Panc1 (cell line): ENCODE measurements at regions not wholly inside any gene's neighbourhood (a gene's known extent, or its start where the extent isn't known, plus 50 kb on each side); places are given as distances from the start of the nearest gene placed in this dataset.

Source experiments
- ATAC-seq: fragments of 200-7000 bp; cut with Tn5 transposase; 2 replicates; pipeline ENCODE4 v1.9.1; 2020; ENCODE audit warnings: mild to moderate bottlenecking, moderate library complexity
- BruUV-seq: library from RNA; stranded (reverse); fragments of 400-500 nt; replicated peaks from 2 replicates; lab custom pipeline; 2021; lab: Mats Ljungman, UMichigan
- CTCF ChIA-PET: fragments of 300-600 bp; sonication (Branson Sonifier 250); formaldehyde crosslinking; loops from one replicate; lab custom pipeline; 2022; ENCODE audit warnings: antibody characterized with exemption; lab: Charles Lee
- POLR2A ChIA-PET: fragments of 300-600 bp; sonication (Branson Sonifier 250); formaldehyde crosslinking; loops from one replicate; lab custom pipeline; 2022; ENCODE audit warnings: antibody characterized with exemption; lab: Charles Lee
- DNase-seq: peaks from one replicate; pipeline ENCODE4 v3.0.0-alpha.2; 2010; ENCODE audit warnings: low read depth, low spot score
- H3K27ac ChIP-seq: 2 replicates; pipeline ENCODE4 v1.5.1; 2011; ENCODE audit warnings: mild to moderate bottlenecking, low read length, inconsistent platforms
- H3K27me3 ChIP-seq: fragments of 200-500 bp; sonication (Bioruptor generic); 2 replicates; pipeline ENCODE4 v1.6.0; 2014; ENCODE audit warnings: low read length, inconsistent platforms; ENCODE audit not compliant: control insufficient read depth, insufficient read depth
- H3K36me3 ChIP-seq: fragments of 200-500 bp; sonication (Bioruptor generic); 2 replicates; pipeline ENCODE4 v1.5.1; 2014; ENCODE audit warnings: inconsistent platforms, mild to moderate bottlenecking, low read length, moderate library complexity; ENCODE audit not compliant: control insufficient read depth, insufficient read depth
- H3K4me1 ChIP-seq: 2 replicates; pipeline ENCODE4 v1.5.1; 2011; ENCODE audit warnings: inconsistent platforms, mild to moderate bottlenecking, low read length, moderate library complexity; ENCODE audit not compliant: control insufficient read depth, insufficient read depth
- H3K4me3 ChIP-seq, 2 experiments: 2 replicates each; pipeline ENCODE4 v1.5.1; 2011 to 2012; ENCODE audit warnings: low read depth in 2 of 2, low read length in 2 of 2, mild to moderate bottlenecking in 2 of 2, inconsistent platforms in 1 of 2, moderate library complexity in 1 of 2
- H3K9me3 ChIP-seq: fragments of 200-500 bp; sonication (Bioruptor generic); 2 replicates; pipeline ENCODE4 v1.5.1; 2014; ENCODE audit warnings: low read depth, mild to moderate bottlenecking, inconsistent platforms, low read length, moderate library complexity; ENCODE audit not compliant: control insufficient read depth, insufficient read depth
- CTCF ChIP-seq: fragments of 450-650 bp; IDR thresholded peaks from 2 replicates; pipeline ENCODE4 v1.5.1; 2017; ENCODE audit warnings: mild to moderate bottlenecking
- POLR2AphosphoS5 ChIP-seq: IDR thresholded peaks from 2 replicates; pipeline ENCODE4 v1.6.1; 2012; ENCODE audit warnings: mild to moderate bottlenecking, low read depth, low read length, moderate library complexity
- REST ChIP-seq, 2 experiments: IDR thresholded peaks; 2 replicates each; pipeline ENCODE4 v1.6.1; 2011 to 2012; ENCODE audit warnings: low read depth in 2 of 2, control low read depth in 1 of 2, low read length in 1 of 2, mild to moderate bottlenecking in 1 of 2, moderate library complexity in 1 of 2; ENCODE audit not compliant: insufficient read depth in 1 of 2
- SIN3A ChIP-seq: IDR thresholded peaks from 2 replicates; pipeline ENCODE4 v1.6.1; 2012; ENCODE audit warnings: low read depth, mild to moderate bottlenecking, low read length, moderate library complexity, borderline replicate concordance; ENCODE audit not compliant: insufficient read depth
- TCF7L2 ChIP-seq: IDR thresholded peaks from 2 replicates; pipeline ENCODE4 v1.6.1; 2011; ENCODE audit warnings: mild to moderate bottlenecking, low read depth, low read length, inconsistent platforms
- in situ Hi-C: cut with HindIII; loops from 2 replicates; pipeline ENCODE4 v1.10.0; 2016; ENCODE audit warnings: low sequenced_read_pairs, low pct_unique_long_range_greater_than_20kb
- intact Hi-C: fragments of 100-400 bp; cut with micrococcal nuclease; formaldehyde crosslinking; loops from one replicate; pipeline ENCODE4 v1.10.0; 2022; ENCODE audit not compliant: unreplicated experiment

GRCh38 chrX:20455001-20455400 is 188.3 kb upstream of the RPS6KA3 start:
- CTCF ChIA-PET: no interaction called here
- Histone ChIP-seq H3K27me3 (no peaks in the 10 kb centered on the region), H3K4me1 (no peaks in the 10 kb centered on the region), H3K36me3 (no peaks in the 10 kb centered on the region), H3K4me3 (no peak overlapping the region), H3K9me3 (no peaks in the 10 kb centered on the region), H3K27ac (no peak overlapping the region)
- DNase-seq (no peak), ATAC-seq (no peak)
- in situ Hi-C loops (no loop called here), intact Hi-C loops (no loop called here)
- POLR2A ChIA-PET: interaction anchor here (0.5 kb wide), 1 partner anchor 1247 kb away, joined by 4 read pairs; no protein-coding TSS in a partner anchor
- no TSS peak for BruUV-seq
- TF ChIP-seq SIN3A: no peak
- no peak for TF ChIP-seq POLR2AphosphoS5
- TF ChIP-seq CTCF: no peak
- no peak for TF ChIP-seq TCF7L2
- no peak for TF ChIP-seq REST (IDR thresholded peaks at IDR 0.05; ENCODE audit: insufficient read depth in 1 of 2, low read depth in 2 of 2, low read length in 1 of 2)

GRCh38 chrX:20454117-20454516 is 187.4 kb upstream of the RPS6KA3 start:
- no peak for ATAC-seq
- BruUV-seq: no TSS peak
- no peak for DNase-seq
- no peaks in the 10 kb centered on the region for H3K27me3 ChIP-seq
- H3K36me3 ChIP-seq: no peaks in the 10 kb centered on the region
- TF ChIP-seq SIN3A: no peak
- no peak for TF ChIP-seq TCF7L2
- TF ChIP-seq POLR2AphosphoS5: no peak
- no peak for TF ChIP-seq CTCF
- no peak for TF ChIP-seq REST (IDR thresholded peaks at IDR 0.05; ENCODE audit: insufficient read depth in 1 of 2, low read depth in 2 of 2, low read length in 1 of 2)
- intact Hi-C loops: no loop called here
- POLR2A ChIA-PET: no interaction called here
- CTCF ChIA-PET: no interaction called here
- no peak overlapping the region for H3K27ac ChIP-seq
- in situ Hi-C loops: no loop called here
- H3K4me1 ChIP-seq: no peaks in the 10 kb centered on the region
- H3K4me3 ChIP-seq: no peak overlapping the region
- H3K9me3 ChIP-seq: no peaks in the 10 kb centered on the region
